ENCODE measurements at regions not wholly inside any gene's neighbourhood (a gene's known extent, or its start where the extent isn't known, plus 50 kb on each side); places are given as distances from the start of the nearest gene placed in this dataset.
"Not testable (repeated sequence)": the region's sequence is repeated elsewhere in the genome, so short reads cannot be mapped to it uniquely, and the experiment has no call there.

DNA sequence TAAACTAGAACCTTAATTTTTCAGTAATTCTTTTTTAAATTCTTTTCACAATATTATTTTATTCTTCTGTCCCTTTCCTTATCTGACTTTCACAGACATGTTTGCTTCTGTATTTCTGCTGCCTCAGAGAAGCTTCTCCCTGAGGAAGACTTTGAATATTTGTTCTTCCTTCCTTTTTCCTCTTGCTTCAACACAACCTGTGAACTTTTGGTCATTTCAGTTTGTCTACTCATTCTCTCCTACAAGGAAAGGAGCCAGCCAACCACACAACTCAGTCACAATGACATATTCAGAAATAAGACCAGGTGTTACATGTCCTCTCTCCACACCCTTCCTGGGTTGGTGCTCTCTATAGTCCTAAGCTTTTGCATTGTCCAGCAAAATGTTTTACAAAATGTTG, 310.4 kb downstream of the TFAP2B start:
- no peak for DNase-seq

DNA sequence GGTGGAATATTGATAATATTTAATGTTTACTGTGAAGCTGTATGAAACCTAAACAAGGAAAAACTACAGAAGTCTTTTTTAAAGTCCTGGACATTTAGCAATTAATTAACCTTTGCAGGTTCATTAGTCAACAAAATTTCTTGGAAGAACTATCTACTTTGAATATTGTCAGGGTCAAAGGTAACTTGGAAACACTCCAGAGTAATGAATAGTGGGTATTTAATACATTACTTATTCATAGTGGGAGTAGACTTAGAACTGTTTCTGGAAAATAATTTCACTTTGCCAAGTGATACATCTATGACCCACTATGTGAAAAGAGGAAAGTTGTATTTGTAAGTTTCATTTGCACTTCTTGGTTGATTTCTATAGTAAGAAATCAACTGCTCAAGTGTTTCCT, 319.1 kb downstream of the TFAP2B start:
- no peak for DNase-seq

- DNase-seq = peak in 19 of 58 donors; percentile 1 to 69 (median 13)
Observed at GRCh38 chr6:51139950-51140385, 321.3 kb downstream of the TFAP2B start.

DNA sequence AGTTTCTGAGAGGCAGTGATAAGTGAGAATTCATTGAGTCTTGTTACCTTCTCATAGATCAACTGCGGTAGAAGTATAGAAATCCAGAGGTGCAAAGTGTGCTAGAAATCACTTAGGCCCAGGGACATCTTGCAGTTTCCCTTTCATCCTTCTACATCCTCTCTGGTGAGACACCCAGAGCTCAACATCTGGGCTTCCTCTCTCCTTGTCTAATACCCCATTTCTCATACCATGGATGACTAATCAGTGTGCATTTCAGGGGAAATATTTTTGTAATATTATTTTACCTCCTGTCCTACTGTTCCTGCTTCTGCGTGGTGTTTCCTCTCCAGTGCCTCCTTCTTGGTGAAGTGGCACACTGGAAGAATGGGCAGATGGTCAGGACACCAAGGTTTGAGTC, 322.4 kb downstream of the TFAP2B start:
- no peak for DNase-seq

- no peak for DNase-seq
Observed at GRCh38 chr6:51147756-51148155, 329.1 kb downstream of the TFAP2B start.

DNA sequence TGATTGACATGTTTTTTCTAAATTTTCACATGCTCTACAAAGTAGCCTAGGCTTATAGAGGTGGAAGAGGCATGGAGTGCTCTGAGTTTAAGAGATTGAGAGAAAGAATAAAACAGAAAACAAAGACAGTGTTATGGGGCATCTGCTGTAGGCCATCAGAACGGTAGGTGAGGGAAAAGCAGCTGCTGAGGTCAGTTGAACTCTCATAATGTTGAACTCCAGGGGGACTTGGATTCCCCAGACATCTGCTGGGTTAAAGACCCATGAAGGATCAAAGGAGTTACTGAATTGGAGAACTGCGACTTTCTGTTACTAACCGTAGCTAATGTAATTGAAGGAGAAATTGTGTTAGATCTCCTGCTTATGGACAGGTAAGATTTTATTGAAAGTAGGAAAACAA, 333.9 kb downstream of the TFAP2B start:
- no peak for DNase-seq

GRCh38 chr6:51153109-51153508, 334.4 kb downstream of the TFAP2B start:
- DNase-seq = no peak

GRCh38 chr6:51154925-51155324, 336.3 kb downstream of the TFAP2B start:
- not testable (repeated sequence) for DNase-seq

DNA sequence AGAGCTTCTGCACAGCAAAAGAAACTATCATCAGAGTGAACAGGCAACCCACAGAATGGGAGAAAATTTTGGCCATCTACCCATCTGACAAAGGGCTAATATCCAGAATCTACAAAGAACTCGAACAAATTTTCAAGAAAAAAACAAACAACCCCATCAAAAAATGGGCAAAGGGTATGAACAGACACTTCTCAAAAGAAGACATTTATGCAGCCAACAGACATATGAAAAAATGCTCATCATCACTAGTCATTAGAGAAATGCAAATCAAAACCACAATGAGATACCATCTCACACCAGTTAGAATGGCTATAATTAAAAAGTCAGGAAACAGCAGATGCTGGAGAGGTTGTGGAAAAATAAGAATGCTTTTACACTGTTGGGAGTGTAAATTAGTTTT, 340.6 kb downstream of the TFAP2B start:
- not testable (repeated sequence) for DNase-seq

DNA sequence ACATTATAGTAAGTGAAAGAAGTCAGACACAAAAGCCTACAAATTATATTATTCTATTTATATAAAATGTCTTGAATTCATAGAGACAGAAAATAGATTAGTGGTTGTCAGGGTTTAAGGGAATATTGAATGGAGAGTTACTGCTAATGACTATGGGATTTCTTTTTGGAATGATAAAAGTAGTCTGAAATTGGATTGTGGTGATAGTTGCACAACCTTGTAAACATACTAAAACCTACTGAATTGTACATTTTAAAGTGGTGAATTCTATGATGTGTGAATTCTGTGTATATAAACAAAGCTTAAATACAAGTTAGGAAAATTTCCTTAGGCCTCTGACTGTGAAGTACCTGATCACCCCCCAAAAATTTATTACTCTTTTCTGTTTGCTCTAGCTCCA, 343.1 kb downstream of the TFAP2B start:
- DNase-seq = no peak

GRCh38 chr6:51163843-51164529, 345.3 kb downstream of the TFAP2B start:
- DNase-seq = no peak

DNA sequence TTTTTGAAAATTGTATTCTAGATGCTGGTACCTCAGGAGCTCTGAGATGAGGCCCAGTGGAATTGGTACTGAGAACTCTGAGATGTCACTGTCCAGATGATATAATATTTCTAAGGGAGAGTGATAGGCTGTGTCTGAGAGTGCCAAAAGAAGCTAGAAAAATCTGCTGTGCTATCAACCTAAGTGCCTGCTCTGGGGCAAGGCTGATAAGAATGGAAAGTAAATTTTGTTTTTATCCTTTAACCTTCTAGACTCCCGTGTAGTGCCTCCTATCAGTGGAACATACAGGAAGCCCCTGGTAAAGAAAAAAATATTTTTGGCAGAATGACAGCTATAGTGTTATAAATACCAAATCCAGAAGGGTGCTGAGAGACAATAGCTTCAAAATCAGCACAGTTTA, 348.2 kb downstream of the TFAP2B start:
- no peak for DNase-seq

GRCh38 chr6:51167468-51167867, 348.8 kb downstream of the TFAP2B start:
- DNase-seq = no peak

DNA sequence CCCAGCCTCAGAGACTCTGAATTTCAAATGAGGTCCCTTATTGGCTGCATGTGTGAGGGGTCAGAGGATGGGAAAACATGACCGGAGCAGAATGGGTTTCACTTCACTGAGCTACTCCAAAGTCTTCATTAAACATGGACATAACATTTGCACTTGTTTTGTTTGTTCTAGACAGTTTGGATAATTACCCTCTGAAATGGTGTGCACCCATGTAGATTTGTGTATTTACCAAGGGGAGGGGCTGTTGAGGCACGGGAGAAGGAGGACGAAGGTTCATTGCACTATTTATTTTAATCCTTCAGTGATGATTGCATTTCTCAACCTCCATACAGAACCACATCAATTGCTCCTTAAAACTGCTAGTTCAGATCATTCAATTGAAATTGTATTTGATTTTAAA, 364.2 kb downstream of the TFAP2B start:
- no peak for DNase-seq

- DNase-seq = peak in 25 of 58 donors; percentile 1 to 56 (median 15)
Observed at GRCh38 chr6:51184046-51184445, 365.4 kb downstream of the TFAP2B start.

- DNase-seq = not testable (repeated sequence)
Observed at GRCh38 chr6:51193163-51193562, 374.5 kb downstream of the TFAP2B start.

- no peak for DNase-seq
Observed at GRCh38 chr6:51199105-51199552, 380.5 kb downstream of the TFAP2B start.

- DNase-seq = no peak
Observed at GRCh38 chr6:51199733-51200260, 381.1 kb downstream of the TFAP2B start.

DNA sequence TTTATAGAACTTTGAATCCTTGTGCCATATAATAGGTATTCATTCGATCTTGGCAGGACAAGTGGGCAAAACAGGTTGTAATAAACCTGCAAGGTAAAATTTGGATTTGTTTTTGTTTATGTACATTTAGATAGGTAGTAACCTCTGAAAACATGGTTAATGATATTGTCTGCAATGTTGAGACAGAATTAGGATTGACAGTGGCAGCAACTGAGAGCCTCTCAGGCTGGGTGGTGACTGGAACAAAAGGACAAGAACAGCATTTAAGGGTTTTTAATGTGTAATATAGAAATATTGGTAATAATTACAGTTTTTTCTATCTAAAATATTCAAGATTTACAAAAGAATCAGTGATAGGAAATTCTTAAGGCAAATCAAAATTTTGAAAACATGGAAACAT, 382.0 kb downstream of the TFAP2B start:
- no peak for DNase-seq

GRCh38 chr6:51202653-51203052, 384.0 kb downstream of the TFAP2B start:
- DNase-seq = not testable (repeated sequence)

DNA sequence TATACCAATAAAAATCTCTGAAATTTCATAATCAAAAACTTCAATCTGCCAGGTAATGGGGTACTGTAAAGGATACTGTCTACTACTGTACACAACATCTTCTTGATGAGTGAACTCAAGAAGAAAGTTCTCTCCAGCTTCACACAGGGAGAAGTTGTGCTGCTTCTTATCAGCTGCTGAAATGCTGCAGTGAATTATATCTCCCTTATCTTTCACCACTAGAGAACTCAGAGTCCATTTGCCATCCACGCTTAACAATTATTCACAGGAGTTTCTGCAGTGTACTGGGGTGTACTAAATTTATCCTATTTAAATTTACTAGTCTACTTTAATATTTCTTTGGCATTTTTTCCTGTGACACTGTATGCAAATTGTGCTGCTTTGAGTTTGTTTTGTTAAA, 384.8 kb downstream of the TFAP2B start:
- DNase-seq = no peak

DNA sequence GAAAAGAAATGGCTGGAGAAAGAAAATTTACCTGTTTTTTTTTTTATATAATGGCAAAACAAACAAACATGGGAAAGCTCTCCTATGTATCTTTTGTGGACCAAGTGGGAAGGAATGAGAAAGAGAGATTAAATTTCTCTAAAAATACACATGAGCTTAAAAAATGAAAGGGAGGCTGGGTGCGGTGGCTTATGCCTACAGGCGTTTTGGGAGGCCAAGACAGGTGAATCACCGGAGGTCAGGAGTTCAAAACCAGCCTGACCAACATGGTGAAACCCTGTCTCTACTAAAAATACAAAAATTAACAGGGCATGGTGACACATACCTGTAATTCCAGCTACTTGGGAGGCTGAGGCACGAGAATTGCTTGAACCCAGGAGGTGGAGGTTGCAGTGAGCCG, 388.0 kb downstream of the TFAP2B start:
- DNase-seq = not testable (repeated sequence)

- no peak for DNase-seq
Observed at GRCh38 chr6:51209651-51210050, 391.0 kb downstream of the TFAP2B start.
